ENCODE measurements at regions not wholly inside any gene's neighbourhood (a gene's known extent, or its start where the extent isn't known, plus 50 kb on each side); places are given as distances from the start of the nearest gene placed in this dataset.

DNA sequence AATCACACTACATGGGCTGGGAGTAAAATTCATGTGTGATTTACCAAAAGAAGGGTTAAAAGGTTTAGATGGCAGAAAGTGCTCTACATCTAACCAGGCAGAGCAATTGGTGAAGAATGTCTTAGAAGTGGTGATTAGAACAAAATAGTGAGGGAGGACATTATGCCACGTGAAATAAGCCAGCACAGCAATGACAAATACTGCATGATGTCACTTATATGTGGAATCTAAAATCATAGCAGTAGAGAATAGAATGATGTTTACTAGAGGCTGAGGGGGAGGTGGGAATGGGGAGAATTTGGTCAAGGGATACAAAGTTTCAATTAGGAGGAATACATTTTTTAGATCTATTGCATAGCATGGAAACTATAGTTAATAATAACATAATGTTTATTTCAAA lies 253.3 kb downstream of the KCNS3 start:
- TF ChIP-seq, protein P1, sequence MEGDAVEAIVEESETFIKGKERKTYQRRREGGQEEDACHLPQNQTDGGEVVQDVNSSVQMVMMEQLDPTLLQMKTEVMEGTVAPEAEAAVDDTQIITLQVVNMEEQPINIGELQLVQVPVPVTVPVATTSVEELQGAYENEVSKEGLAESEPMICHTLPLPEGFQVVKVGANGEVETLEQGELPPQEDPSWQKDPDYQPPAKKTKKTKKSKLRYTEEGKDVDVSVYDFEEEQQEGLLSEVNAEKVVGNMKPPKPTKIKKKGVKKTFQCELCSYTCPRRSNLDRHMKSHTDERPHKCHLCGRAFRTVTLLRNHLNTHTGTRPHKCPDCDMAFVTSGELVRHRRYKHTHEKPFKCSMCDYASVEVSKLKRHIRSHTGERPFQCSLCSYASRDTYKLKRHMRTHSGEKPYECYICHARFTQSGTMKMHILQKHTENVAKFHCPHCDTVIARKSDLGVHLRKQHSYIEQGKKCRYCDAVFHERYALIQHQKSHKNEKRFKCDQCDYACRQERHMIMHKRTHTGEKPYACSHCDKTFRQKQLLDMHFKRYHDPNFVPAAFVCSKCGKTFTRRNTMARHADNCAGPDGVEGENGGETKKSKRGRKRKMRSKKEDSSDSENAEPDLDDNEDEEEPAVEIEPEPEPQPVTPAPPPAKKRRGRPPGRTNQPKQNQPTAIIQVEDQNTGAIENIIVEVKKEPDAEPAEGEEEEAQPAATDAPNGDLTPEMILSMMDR (conservative IDR thresholded peaks at IDR 0.05; ENCODE audit: low read depth, low read length), result no peak
- DNase-seq (ENCODE audit: low read depth), result no peak
- no peak overlapping the region for H3K4me3 ChIP-seq (ENCODE audit: low read depth, low read length)

DNA sequence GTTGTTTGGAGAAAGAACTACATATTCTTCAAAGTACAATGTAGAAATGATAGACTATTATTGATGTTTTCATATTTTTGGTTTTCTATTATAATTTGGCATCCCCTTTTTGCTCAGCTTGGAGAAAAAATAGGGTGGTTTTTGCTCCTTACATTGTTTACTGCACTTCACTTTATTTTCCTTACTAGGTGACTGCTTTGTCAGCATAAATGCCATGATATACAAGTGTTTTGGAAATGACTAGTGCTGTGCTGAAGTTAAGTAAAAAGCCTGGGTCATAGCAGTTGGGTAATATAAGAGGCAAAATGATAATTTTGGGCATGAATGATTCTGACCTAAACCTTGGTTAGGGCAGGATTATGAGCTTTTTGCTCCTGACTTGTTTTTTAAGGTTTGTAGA lies 250.9 kb downstream of the KCNS3 start:
- H3K4me3 ChIP-seq (ENCODE audit: low read depth, low read length), result no peak overlapping the region
- no peak for DNase-seq (ENCODE audit: low read depth)
- TF ChIP-seq, protein P1 (conservative IDR thresholded peaks at IDR 0.05; ENCODE audit: low read depth, low read length), result no peak

DNA sequence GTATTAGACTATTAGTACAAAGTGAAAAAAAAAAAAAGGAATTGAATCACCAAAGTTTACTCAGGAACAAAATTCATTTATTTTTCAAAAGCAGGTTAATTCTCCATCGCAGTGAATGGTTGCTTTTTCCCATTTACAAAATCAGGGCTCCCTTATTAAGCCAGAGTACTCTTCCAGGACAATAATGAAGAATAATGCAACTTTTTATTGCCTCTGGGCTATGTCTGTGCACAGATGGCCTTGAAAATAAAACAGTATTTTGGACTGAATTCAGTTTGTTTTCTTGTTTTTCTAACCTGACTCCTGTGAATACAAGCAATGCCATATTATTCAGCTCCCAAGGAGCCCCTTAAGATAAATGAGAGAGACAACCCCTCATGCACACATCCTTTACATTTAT lies 246.8 kb downstream of the KCNS3 start:
- DNase-seq (ENCODE audit: low read depth), result no peak
- no peak overlapping the region for H3K4me3 ChIP-seq (ENCODE audit: low read depth, low read length)
- TF ChIP-seq, protein P1 (conservative IDR thresholded peaks at IDR 0.05; ENCODE audit: low read depth, low read length), result no peak

DNA sequence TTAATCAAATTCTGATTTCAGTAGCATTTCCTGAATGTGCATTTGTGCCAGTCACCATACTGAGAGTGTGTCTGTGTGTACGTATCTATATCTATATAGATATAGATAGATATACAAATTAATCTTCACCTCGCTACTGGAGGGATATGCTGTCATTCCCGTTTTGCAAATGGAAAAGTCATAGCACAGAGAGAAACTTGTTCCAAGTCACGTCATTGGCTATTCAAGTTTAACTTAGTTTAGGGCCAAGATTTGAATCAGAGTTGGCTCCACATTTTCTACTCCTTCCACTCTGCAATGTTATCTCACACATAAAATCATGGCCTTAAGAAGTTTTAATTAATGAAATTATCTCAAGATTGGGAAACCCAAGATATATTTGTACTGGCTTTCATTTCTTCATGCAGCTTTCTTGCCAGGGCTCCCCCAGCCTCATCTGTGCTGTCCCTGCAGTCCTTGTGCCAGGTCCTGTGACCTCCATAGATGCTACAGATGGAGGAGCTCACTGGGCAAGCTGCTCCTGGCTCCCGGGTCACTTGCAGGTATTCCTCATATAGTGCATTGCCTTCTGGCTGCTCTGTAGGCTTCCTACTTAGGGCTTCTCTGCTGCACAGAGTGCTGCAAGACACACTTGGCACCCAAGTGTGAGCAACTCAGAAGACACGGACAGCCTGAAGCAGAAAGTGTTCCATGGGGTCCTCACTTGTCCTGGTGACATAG lies 245.8 kb downstream of the KCNS3 start:
- H3K4me3 ChIP-seq (ENCODE audit: low read depth, low read length), result no peak overlapping the region
- no peak for DNase-seq (ENCODE audit: low read depth)
- TF ChIP-seq, protein P1 (conservative IDR thresholded peaks at IDR 0.05; ENCODE audit: low read depth, low read length), result no peak

DNA sequence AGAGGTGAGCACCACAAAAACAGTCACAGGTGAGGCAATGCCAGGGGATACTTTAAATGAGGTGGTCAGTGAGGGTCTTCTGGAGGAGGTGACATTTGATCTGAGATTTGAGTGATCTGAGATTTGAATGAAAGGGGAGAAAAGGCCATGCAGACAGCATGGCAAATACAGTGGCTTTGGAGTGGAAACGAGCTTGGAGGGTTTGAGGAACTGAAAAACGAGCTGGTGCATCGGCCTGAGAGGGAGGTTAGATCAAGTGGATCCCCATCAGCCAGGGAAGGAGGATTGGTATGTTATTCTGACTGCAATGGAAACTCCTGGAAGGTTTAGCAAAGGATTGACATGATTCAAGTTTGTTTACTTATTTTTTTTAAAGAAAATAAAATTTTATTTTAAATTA lies 245.1 kb downstream of the KCNS3 start:
- TF ChIP-seq, protein P1 (conservative IDR thresholded peaks at IDR 0.05; ENCODE audit: low read depth, low read length), result no peak
- no peak for DNase-seq (ENCODE audit: low read depth)
- H3K4me3 ChIP-seq (ENCODE audit: low read depth, low read length), result no peak overlapping the region

DNA sequence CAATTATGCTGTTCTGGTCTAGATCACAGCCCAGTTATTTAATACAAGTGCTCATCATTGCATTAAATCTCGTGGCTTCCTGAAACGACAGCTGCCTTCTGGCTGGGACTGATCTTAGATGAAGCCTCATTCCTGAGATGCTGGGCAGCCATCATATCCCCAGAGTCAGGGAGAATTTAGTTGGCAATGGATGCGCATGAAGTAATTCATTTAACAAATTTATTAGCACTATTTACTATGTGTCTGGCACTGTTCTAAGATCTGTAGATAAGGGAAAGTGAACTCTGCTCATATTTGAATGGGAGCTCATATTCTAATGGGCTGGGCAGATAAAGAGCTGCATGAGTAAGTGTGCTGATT lies 244.7 kb downstream of the KCNS3 start:
- TF ChIP-seq, protein P1 (conservative IDR thresholded peaks at IDR 0.05; ENCODE audit: low read depth, low read length), result no peak
- DNase-seq (ENCODE audit: low read depth), result no peak
- no peak overlapping the region for H3K4me3 ChIP-seq (ENCODE audit: low read depth, low read length)

DNA sequence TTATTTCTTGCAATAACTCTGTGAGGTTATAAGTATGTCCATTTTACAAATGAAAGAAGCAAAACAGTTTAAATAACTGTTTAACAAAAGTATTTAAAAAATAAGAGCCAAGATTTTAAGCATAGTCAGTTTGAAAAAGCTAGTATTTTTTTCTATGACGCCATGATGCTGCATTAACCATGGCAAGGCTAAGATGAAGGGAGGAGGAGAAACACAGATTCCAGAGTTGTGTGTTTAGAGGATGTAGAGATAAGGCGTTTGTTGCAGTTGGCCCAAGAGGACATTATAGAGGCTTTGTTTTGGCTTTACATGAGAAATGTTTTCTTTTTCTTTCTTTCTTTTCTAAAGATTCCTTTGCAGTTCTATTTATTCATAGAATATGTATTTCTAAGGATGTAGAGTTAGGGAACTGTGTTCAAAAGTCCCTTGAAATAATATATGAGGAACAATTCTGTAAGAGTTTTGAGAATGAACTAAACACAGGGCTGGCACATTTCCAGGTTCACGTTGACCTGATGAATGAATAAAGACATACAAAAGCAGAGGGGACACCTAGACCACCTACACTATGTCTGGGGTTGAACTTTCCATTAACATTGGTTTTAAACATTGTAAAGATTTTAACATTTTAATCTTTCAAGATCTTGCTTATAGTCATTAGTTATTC lies 244.2 kb downstream of the KCNS3 start:
- TF ChIP-seq, protein P1 (conservative IDR thresholded peaks at IDR 0.05; ENCODE audit: low read depth, low read length), result no peak
- no peak overlapping the region for H3K4me3 ChIP-seq (ENCODE audit: low read depth, low read length)
- no peak for DNase-seq (ENCODE audit: low read depth)

All from choroid plexus epithelial cell (primary cell).